Left renal cortex interstitium (tissue), 4 donors: ENCODE measurements at regions not wholly inside any gene's neighbourhood (a gene's known extent, or its start where the extent isn't known, plus 50 kb on each side); places are given as distances from the start of the nearest gene placed in this dataset.
"Not testable (repeated sequence)": the region's sequence is repeated elsewhere in the genome, so short reads cannot be mapped to it uniquely, and the experiment has no call there.

Experiments used
- DNase-seq, 4 donors: peaks; one replicate each; pipeline ENCODE4 v3.0.0-alpha.2; 2013; ENCODE audit warnings: low read depth in 4 of 4, low spot score in 2 of 4, missing footprints in 1 of 4

GRCh38 chr2:234702731-234703225, 205.9 kb upstream of the ARL4C start:
- DNase-seq = no peak

GRCh38 chr2:234701841-234702240, 205.0 kb upstream of the ARL4C start:
- DNase-seq = no peak

GRCh38 chr2:234701421-234701820, 204.5 kb upstream of the ARL4C start:
- no peak for DNase-seq

GRCh38 chr2:234699456-234699855, 202.6 kb upstream of the ARL4C start:
- no peak for DNase-seq

- DNase-seq = not testable (repeated sequence)
Observed at GRCh38 chr2:234697300-234697876, 200.5 kb upstream of the ARL4C start.

GRCh38 chr2:234695981-234696380, 199.1 kb upstream of the ARL4C start:
- no peak for DNase-seq

GRCh38 chr2:234694244-234695013, 197.5 kb upstream of the ARL4C start:
- no peak for DNase-seq

- not testable (repeated sequence) for DNase-seq
Observed at GRCh38 chr2:234693681-234694190, 196.9 kb upstream of the ARL4C start.

- not testable (repeated sequence) for DNase-seq
Observed at GRCh38 chr2:234693191-234693590, 196.3 kb upstream of the ARL4C start.

- DNase-seq = no peak
Observed at GRCh38 chr2:234691968-234692955, 195.4 kb upstream of the ARL4C start.

GRCh38 chr2:234691214-234691575, 194.3 kb upstream of the ARL4C start:
- DNase-seq = no peak

- no peak for DNase-seq
Observed at GRCh38 chr2:234690569-234691213, 193.8 kb upstream of the ARL4C start.

GRCh38 chr2:234689911-234690379, 193.1 kb upstream of the ARL4C start:
- DNase-seq = no peak

GRCh38 chr2:234687718-234688475, 191.0 kb upstream of the ARL4C start:
- DNase-seq = no peak

GRCh38 chr2:234686088-234686890, 189.4 kb upstream of the ARL4C start:
- peak in 1 of 4 donors; percentile 31 for DNase-seq

- DNase-seq = no peak
Observed at GRCh38 chr2:234684466-234684865, 187.6 kb upstream of the ARL4C start.

- DNase-seq = no peak
Observed at GRCh38 chr2:234683950-234684349, 187.1 kb upstream of the ARL4C start.

GRCh38 chr2:234682492-234683228, 185.8 kb upstream of the ARL4C start:
- no peak for DNase-seq
